ENCODE measurements at regions not wholly inside any gene's neighbourhood (a gene's known extent, or its start where the extent isn't known, plus 50 kb on each side); places are given as distances from the start of the nearest gene placed in this dataset.

GRCh38 chr11:92725352-92725751, 244.1 kb upstream of the MTNR1B start:
- no peak for DNase-seq

- DNase-seq, result no peak
These were observed 242.3 kb upstream of the MTNR1B start for GRCh38 chr11:92727123-92727522.

- DNase-seq, result no peak
These were observed 241.7 kb upstream of the MTNR1B start for GRCh38 chr11:92727769-92728168.

GRCh38 chr11:92728628-92729027, 240.8 kb upstream of the MTNR1B start:
- no peak for DNase-seq

GRCh38 chr11:92735039-92735438, 234.4 kb upstream of the MTNR1B start:
- no peak for DNase-seq

GRCh38 chr11:92738276-92738675, 231.2 kb upstream of the MTNR1B start:
- no peak for DNase-seq

- no peak for DNase-seq
These were observed 230.4 kb upstream of the MTNR1B start for GRCh38 chr11:92739041-92739440.

GRCh38 chr11:92739491-92739890, 230.0 kb upstream of the MTNR1B start:
- no peak for DNase-seq

- no peak for DNase-seq
These were observed 229.2 kb upstream of the MTNR1B start for GRCh38 chr11:92740276-92740675.

- DNase-seq, result no peak
These were observed 224.4 kb upstream of the MTNR1B start for GRCh38 chr11:92744929-92745585.

GRCh38 chr11:92750794-92751193, 218.7 kb upstream of the MTNR1B start:
- no peak for DNase-seq

GRCh38 chr11:92751594-92751993, 217.9 kb upstream of the MTNR1B start:
- DNase-seq, result no peak

GRCh38 chr11:92752122-92752521, 217.3 kb upstream of the MTNR1B start:
- DNase-seq, result no peak

- DNase-seq, result no peak
These were observed 216.3 kb upstream of the MTNR1B start for GRCh38 chr11:92753161-92753560.

GRCh38 chr11:92758241-92758780, 211.1 kb upstream of the MTNR1B start:
- no peak for DNase-seq

- DNase-seq, result no peak
These were observed 209.8 kb upstream of the MTNR1B start for GRCh38 chr11:92759571-92760214.

- peak; percentile 58 for DNase-seq
These were observed 207.3 kb upstream of the MTNR1B start for GRCh38 chr11:92762121-92762540.

- DNase-seq, result no peak
These were observed 206.1 kb upstream of the MTNR1B start for GRCh38 chr11:92763336-92763735.

- no peak for DNase-seq
These were observed 205.3 kb upstream of the MTNR1B start for GRCh38 chr11:92764128-92764527.

- no peak for DNase-seq
These were observed 204.2 kb upstream of the MTNR1B start for GRCh38 chr11:92765082-92765840.

- DNase-seq, result peak; percentile 63
These were observed 203.5 kb upstream of the MTNR1B start for GRCh38 chr11:92765965-92766371.

GRCh38 chr11:92766698-92767097, 202.8 kb upstream of the MTNR1B start:
- no peak for DNase-seq

GRCh38 chr11:92767416-92767815, 202.0 kb upstream of the MTNR1B start:
- no peak for DNase-seq

All from GDM1 (cell line).